ENCODE measurements at regions not wholly inside any gene's neighbourhood (a gene's known extent, or its start where the extent isn't known, plus 50 kb on each side); places are given as distances from the start of the nearest gene placed in this dataset.
A peak's percentile ranks its signal among the peaks of the same experiment; 100 is the strongest.

- H3K4me3 ChIP-seq (ENCODE audit: control insufficient read depth, low read depth, low read length) = no peak overlapping the region
- TF ChIP-seq CTCF (conservative IDR thresholded peaks at IDR 0.05; ENCODE audit: control insufficient read depth, insufficient read depth, low read depth, low read length) = no peak
- DNase-seq (ENCODE audit: low read depth) = no peak
Observed at GRCh38 chr11:122028036-122028435, 88.0 kb downstream of the BLID start.

GRCh38 chr11:122025757-122026156 is 90.3 kb downstream of the BLID start:
- no peak overlapping the region for H3K4me3 ChIP-seq (ENCODE audit: control insufficient read depth, low read depth, low read length)
- TF ChIP-seq CTCF (conservative IDR thresholded peaks at IDR 0.05; ENCODE audit: control insufficient read depth, insufficient read depth, low read depth, low read length) = no peak
- peak; percentile 35 for DNase-seq (ENCODE audit: low read depth)

GRCh38 chr11:122024278-122024677 is 91.7 kb downstream of the BLID start:
- H3K4me3 ChIP-seq (ENCODE audit: control insufficient read depth, low read depth, low read length) = no peak overlapping the region
- DNase-seq (ENCODE audit: low read depth) = no peak
- TF ChIP-seq CTCF (conservative IDR thresholded peaks at IDR 0.05; ENCODE audit: control insufficient read depth, insufficient read depth, low read depth, low read length) = no peak

GRCh38 chr11:122023614-122024250 is 92.3 kb downstream of the BLID start:
- no peak overlapping the region for H3K4me3 ChIP-seq (ENCODE audit: control insufficient read depth, low read depth, low read length)
- peak; percentile 37 for TF ChIP-seq CTCF (conservative IDR thresholded peaks at IDR 0.05; ENCODE audit: control insufficient read depth, insufficient read depth, low read depth, low read length)
- DNase-seq (ENCODE audit: low read depth) = peak; percentile 47

- no peak for TF ChIP-seq CTCF (conservative IDR thresholded peaks at IDR 0.05; ENCODE audit: control insufficient read depth, insufficient read depth, low read depth, low read length)
- H3K4me3 ChIP-seq (ENCODE audit: control insufficient read depth, low read depth, low read length) = no peak overlapping the region
- DNase-seq (ENCODE audit: low read depth) = no peak
Observed at GRCh38 chr11:122022646-122023045, 93.4 kb downstream of the BLID start.

- H3K4me3 ChIP-seq (ENCODE audit: control insufficient read depth, low read depth, low read length) = no peak overlapping the region
- DNase-seq (ENCODE audit: low read depth) = peak; percentile 42
- TF ChIP-seq CTCF (conservative IDR thresholded peaks at IDR 0.05; ENCODE audit: control insufficient read depth, insufficient read depth, low read depth, low read length) = peak; percentile 59
Observed at GRCh38 chr11:122020902-122021301, 95.1 kb downstream of the BLID start.

All from fibroblast of mammary gland (primary cell).